ENCODE measurements at regions not wholly inside any gene's neighbourhood (a gene's known extent, or its start where the extent isn't known, plus 50 kb on each side); places are given as distances from the start of the nearest gene placed in this dataset.

- no peak for DNase-seq (ENCODE audit: low spot score)
- Histone ChIP-seq H3K9me3 (no peaks in the 10 kb centered on the region), H3K27me3 (no peaks in the 10 kb centered on the region), H3K27ac (no peak overlapping the region), H3K4me3 (no peak overlapping the region), H3K4me1 (no peaks in the 10 kb centered on the region), H3K36me3 (no peaks in the 10 kb centered on the region)
- TF ChIP-seq, protein P1, sequence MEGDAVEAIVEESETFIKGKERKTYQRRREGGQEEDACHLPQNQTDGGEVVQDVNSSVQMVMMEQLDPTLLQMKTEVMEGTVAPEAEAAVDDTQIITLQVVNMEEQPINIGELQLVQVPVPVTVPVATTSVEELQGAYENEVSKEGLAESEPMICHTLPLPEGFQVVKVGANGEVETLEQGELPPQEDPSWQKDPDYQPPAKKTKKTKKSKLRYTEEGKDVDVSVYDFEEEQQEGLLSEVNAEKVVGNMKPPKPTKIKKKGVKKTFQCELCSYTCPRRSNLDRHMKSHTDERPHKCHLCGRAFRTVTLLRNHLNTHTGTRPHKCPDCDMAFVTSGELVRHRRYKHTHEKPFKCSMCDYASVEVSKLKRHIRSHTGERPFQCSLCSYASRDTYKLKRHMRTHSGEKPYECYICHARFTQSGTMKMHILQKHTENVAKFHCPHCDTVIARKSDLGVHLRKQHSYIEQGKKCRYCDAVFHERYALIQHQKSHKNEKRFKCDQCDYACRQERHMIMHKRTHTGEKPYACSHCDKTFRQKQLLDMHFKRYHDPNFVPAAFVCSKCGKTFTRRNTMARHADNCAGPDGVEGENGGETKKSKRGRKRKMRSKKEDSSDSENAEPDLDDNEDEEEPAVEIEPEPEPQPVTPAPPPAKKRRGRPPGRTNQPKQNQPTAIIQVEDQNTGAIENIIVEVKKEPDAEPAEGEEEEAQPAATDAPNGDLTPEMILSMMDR (IDR thresholded peaks at IDR 0.05), result no peak
Observed at GRCh38 chr22:48551716-48552268, 1275.9 kb downstream of the BRD1 start.

DNA sequence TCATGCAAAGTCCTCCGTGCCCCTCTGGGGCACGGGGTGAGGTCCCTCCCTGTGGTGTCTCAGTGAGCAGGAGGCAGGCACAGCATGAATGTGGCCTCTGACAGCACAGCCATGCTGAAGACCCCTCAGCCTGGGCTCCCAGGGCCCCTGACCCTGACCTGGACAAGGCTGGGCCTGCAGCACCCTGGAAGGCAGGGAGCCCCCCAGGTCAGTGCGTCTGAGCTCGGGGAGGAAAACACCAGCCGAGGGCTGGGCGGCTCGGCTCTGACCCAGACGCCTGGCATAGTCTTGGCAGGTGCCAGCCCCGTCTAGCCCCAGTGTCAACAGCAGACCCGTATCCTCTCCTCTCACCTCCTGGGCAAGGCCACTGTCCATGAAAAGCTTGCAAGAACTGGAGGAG is 1276.6 kb downstream of the BRD1 start:
- Histone ChIP-seq H3K36me3 (no peaks in the 10 kb centered on the region), H3K9me3 (no peaks in the 10 kb centered on the region), H3K4me3 (no peak overlapping the region), H3K27ac (no peak overlapping the region), H3K27me3 (no peaks in the 10 kb centered on the region), H3K4me1 (no peaks in the 10 kb centered on the region)
- TF ChIP-seq, protein P1 (IDR thresholded peaks at IDR 0.05), result no peak
- no peak for DNase-seq (ENCODE audit: low spot score)

- Histone ChIP-seq H3K27ac (no peak overlapping the region), H3K27me3 (no peaks in the 10 kb centered on the region)
- no peak for DNase-seq (ENCODE audit: low spot score)
Observed at GRCh38 chr22:48548391-48548790, 1279.3 kb downstream of the BRD1 start.

GRCh38 chr22:48547971-48548370 is 1279.7 kb downstream of the BRD1 start:
- TF ChIP-seq, protein P1 (IDR thresholded peaks at IDR 0.05), result no peak
- no peak overlapping the region for H3K4me3 ChIP-seq
- no peaks in the 10 kb centered on the region for H3K27me3 ChIP-seq
- H3K36me3 ChIP-seq, result no peaks in the 10 kb centered on the region
- H3K27ac ChIP-seq, result no peak overlapping the region
- H3K9me3 ChIP-seq, result no peaks in the 10 kb centered on the region
- no peaks in the 10 kb centered on the region for H3K4me1 ChIP-seq
- no peak for DNase-seq (ENCODE audit: low spot score)

More at GRCh38 chr22:48548391-48548790, 1279.3 kb downstream of the BRD1 start:
- H3K4me1 ChIP-seq, result no peaks in the 10 kb centered on the region
- no peaks in the 10 kb centered on the region for H3K9me3 ChIP-seq
- H3K36me3 ChIP-seq, result no peaks in the 10 kb centered on the region
- TF ChIP-seq, protein P1 (IDR thresholded peaks at IDR 0.05), result no peak
- no peak overlapping the region for H3K4me3 ChIP-seq

DNA sequence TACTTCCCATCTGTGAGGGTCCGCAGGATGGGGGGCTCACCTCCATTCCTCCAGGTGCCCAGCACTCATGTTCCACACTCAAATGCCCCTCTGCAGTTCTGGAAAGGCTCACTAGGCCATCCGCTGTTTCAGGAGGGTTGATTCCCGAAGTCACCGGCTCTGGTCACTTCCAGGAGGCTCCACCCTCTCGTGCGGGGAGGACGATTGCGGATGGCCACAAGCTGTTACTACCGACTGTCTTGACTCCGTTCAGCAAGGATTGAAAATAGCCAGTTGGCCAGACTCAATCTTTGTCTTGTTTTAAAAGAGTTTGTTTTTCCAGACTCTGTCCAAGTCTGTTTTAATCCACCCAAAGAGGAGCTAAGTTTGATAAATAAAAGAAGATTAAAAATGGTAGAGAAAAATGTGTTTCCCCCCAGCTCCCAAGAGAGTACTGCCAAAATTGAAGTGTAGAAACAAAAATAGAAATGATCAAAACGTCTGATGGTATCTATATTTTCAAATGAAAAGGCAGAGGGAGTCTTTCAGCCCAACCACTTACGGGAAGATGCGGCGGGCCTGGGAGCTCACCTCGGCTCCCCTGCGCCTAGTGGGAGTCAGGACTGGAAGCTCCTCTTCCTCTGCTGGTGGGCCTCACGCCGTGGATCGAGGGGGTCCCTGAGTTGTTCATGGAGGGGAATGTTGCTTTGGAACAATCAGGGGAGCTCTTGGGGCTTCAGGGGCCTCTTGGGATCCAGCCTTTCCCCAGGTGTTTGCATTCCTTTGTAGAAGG is 1280.8 kb downstream of the BRD1 start:
- H3K9me3 ChIP-seq, result no peaks in the 10 kb centered on the region
- H3K4me3 ChIP-seq, result no peak overlapping the region
- no peak overlapping the region for H3K27ac ChIP-seq
- TF ChIP-seq, protein P1 (IDR thresholded peaks at IDR 0.05), result no peak
- H3K4me1 ChIP-seq, result no peaks in the 10 kb centered on the region
- H3K27me3 ChIP-seq, result no peaks in the 10 kb centered on the region
- DNase-seq (ENCODE audit: low spot score), result no peak
- H3K36me3 ChIP-seq, result no peaks in the 10 kb centered on the region

Data from right atrium auricular region (tissue), 2 donors.